IMR-90 (cell line): ENCODE measurements at regions not wholly inside any gene's neighbourhood (a gene's known extent, or its start where the extent isn't known, plus 50 kb on each side); places are given as distances from the start of the nearest gene placed in this dataset.

Source experiments
- CHD1 ChIP-seq: IDR thresholded peaks from 2 replicates; pipeline ENCODE4 v1.6.1; 2012; ENCODE audit warnings: low read depth, low read length, improper control_type of control experiment
- FOS ChIP-seq: fragments of 150-350 bp; IDR thresholded peaks from 2 replicates; pipeline ENCODE4 v1.6.1; 2016; ENCODE audit warnings: low read depth, low read length
- MAZ ChIP-seq: IDR thresholded peaks from 2 replicates; pipeline ENCODE4 v1.6.1; 2012; ENCODE audit warnings: low read depth, mild to moderate bottlenecking, low read length, improper control_type of control experiment, moderate library complexity, borderline replicate concordance
- RAD21 ChIP-seq: IDR thresholded peaks from 2 replicates; pipeline ENCODE4 v1.6.1; 2012; ENCODE audit warnings: low read length, improper control_type of control experiment
- RFX5 ChIP-seq: IDR thresholded peaks from 2 replicates; pipeline ENCODE4 v1.8.0; 2012; ENCODE audit warnings: low read depth, mild to moderate bottlenecking, low read length, moderate library complexity
- TF ChIP-seq, protein P1 (sequence below): conservative IDR thresholded peaks from 2 replicates; pipeline ENCODE4 v1.5.1; 2012; ENCODE audit warnings: mild to moderate bottlenecking, low read depth, low read length, improper control_type of control experiment
- TF ChIP-seq, protein P2 (sequence below): fragments of 150-350 bp; IDR thresholded peaks from 2 replicates; pipeline ENCODE4 v1.6.1; 2016; ENCODE audit warnings: low read depth, mild to moderate bottlenecking, low read length, moderate library complexity, borderline replicate concordance

- TF ChIP-seq, protein P1, sequence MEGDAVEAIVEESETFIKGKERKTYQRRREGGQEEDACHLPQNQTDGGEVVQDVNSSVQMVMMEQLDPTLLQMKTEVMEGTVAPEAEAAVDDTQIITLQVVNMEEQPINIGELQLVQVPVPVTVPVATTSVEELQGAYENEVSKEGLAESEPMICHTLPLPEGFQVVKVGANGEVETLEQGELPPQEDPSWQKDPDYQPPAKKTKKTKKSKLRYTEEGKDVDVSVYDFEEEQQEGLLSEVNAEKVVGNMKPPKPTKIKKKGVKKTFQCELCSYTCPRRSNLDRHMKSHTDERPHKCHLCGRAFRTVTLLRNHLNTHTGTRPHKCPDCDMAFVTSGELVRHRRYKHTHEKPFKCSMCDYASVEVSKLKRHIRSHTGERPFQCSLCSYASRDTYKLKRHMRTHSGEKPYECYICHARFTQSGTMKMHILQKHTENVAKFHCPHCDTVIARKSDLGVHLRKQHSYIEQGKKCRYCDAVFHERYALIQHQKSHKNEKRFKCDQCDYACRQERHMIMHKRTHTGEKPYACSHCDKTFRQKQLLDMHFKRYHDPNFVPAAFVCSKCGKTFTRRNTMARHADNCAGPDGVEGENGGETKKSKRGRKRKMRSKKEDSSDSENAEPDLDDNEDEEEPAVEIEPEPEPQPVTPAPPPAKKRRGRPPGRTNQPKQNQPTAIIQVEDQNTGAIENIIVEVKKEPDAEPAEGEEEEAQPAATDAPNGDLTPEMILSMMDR, result no peak
- TF ChIP-seq MAZ (no peak), RAD21 (no peak), FOS (no peak), CHD1 (no peak), RFX5 (no peak)
- TF ChIP-seq, protein P2, sequence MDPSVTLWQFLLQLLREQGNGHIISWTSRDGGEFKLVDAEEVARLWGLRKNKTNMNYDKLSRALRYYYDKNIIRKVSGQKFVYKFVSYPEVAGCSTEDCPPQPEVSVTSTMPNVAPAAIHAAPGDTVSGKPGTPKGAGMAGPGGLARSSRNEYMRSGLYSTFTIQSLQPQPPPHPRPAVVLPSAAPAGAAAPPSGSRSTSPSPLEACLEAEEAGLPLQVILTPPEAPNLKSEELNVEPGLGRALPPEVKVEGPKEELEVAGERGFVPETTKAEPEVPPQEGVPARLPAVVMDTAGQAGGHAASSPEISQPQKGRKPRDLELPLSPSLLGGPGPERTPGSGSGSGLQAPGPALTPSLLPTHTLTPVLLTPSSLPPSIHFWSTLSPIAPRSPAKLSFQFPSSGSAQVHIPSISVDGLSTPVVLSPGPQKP, result no peak
Measured at GRCh38 chr3:159447841-159448240, 540.8 kb upstream of the IL12A start.
